H1 (cell line): ENCODE measurements at regions not wholly inside any gene's neighbourhood (a gene's known extent, or its start where the extent isn't known, plus 50 kb on each side); places are given as distances from the start of the nearest gene placed in this dataset.

Experiments
- CTCF ChIA-PET: fragments of 300-600 bp; sonication (Branson Sonifier 250); formaldehyde crosslinking; loops from one replicate; lab custom pipeline; 2021; ENCODE audit not compliant: partially characterized antibody; lab: Charles Lee
- POLR2A ChIA-PET: fragments of 300-600 bp; sonication (Branson Sonifier 250); formaldehyde crosslinking; loops from one replicate; lab custom pipeline; 2021; ENCODE audit warnings: inconsistent platforms; ENCODE audit not compliant: partially characterized antibody; lab: Charles Lee
- DNase-seq, 2 experiments: peaks; one replicate each; pipeline versions ENCODE4 v3.0.0 to v3.0.0-alpha.2; 2010 to 2022; ENCODE audit warnings: low spot score in 2 of 2, low read depth in 1 of 2, mixed read lengths in 1 of 2
- FAIRE-seq: peaks from 2 replicates; lab custom pipeline; 2011; peaks lifted over from hg19 to GRCh38; lab: Jason Lieb, UNC
- H2AFZ ChIP-seq: 2 replicates; pipeline ENCODE4 v1.8.1; 2012; ENCODE audit warnings: low read length, inconsistent platforms
- H2AK5ac ChIP-seq: 2 replicates; pipeline ENCODE4 v1.6.1; 2013; ENCODE audit warnings: low read depth, low read length
- H2BK120ac ChIP-seq: replicated peaks from 2 replicates; pipeline ENCODE3; 2013; ENCODE audit warnings: low read depth, low read length, inconsistent platforms
- H2BK12ac ChIP-seq: 2 replicates; pipeline ENCODE4 v1.6.1; 2013; ENCODE audit warnings: low read depth, low read length
- H2BK15ac ChIP-seq: 2 replicates; pipeline ENCODE4 v1.6.1; 2013; ENCODE audit warnings: low read length
- H2BK20ac ChIP-seq: 2 replicates; pipeline ENCODE4 v1.6.1; 2013; ENCODE audit warnings: low read length
- H2BK5ac ChIP-seq: 2 replicates; pipeline ENCODE4 v1.6.1; 2013; ENCODE audit warnings: low read depth, low read length
- H3K14ac ChIP-seq: 2 replicates; pipeline ENCODE4 v1.6.1; 2013; ENCODE audit warnings: inconsistent platforms; ENCODE audit not compliant: insufficient read length
- H3K18ac ChIP-seq: 2 replicates; pipeline ENCODE4 v1.6.1; 2013; ENCODE audit warnings: low read length; ENCODE audit errors: extremely low read depth
- H3K23ac ChIP-seq: 2 replicates; pipeline ENCODE4 v1.6.1; 2013; ENCODE audit warnings: inconsistent platforms; ENCODE audit not compliant: insufficient read length
- H3K23me2 ChIP-seq: 2 replicates; pipeline ENCODE4 v1.6.1; 2013; ENCODE audit warnings: low read depth, low read length
- H3K27ac ChIP-seq: 2 replicates; pipeline ENCODE4 v1.6.1; 2011; ENCODE audit warnings: low read depth, low read length, inconsistent platforms
- H3K27me3 ChIP-seq, 4 experiments: replicated peaks in 1 of 4; 1 replicate in 1 of 4; 2 replicates in 3 of 4; pipeline versions ENCODE4 v1.6.1 to v1.8.1; 2011 to 2013; ENCODE audit warnings: low read length in 3 of 4, mild to moderate bottlenecking in 3 of 4, inconsistent platforms in 2 of 4, mixed read lengths in 2 of 4, moderate library complexity in 1 of 4; ENCODE audit not compliant: control insufficient read depth in 3 of 4, insufficient read depth in 3 of 4; ENCODE audit errors: extremely low read depth in 1 of 4
- H3K36me3 ChIP-seq, 4 experiments: 2 replicates each; pipeline versions ENCODE4 v1.6.1 to v1.8.1; 2011 to 2013; ENCODE audit warnings: mild to moderate bottlenecking in 4 of 4, low read length in 3 of 4, moderate library complexity in 2 of 4, control low read depth in 1 of 4, inconsistent platforms in 1 of 4; ENCODE audit not compliant: insufficient read depth in 4 of 4, control insufficient read depth in 2 of 4
- H3K4ac ChIP-seq: replicated peaks from 2 replicates; pipeline ENCODE3; 2013; ENCODE audit warnings: low read length, low read depth, mixed read lengths, inconsistent platforms; ENCODE audit not compliant: insufficient read length
- H3K4me1 ChIP-seq, 4 experiments: replicated peaks in 1 of 4; 1 replicate in 1 of 4; 2 replicates in 3 of 4; pipeline versions ENCODE4 v1.6.1 to v1.8.1; 2011 to 2013; ENCODE audit warnings: low read length in 3 of 4, inconsistent platforms in 2 of 4, mixed read lengths in 1 of 4; ENCODE audit not compliant: insufficient read depth in 4 of 4, control insufficient read depth in 3 of 4
- H3K4me2 ChIP-seq, 2 experiments: 2 replicates each; pipeline versions ENCODE4 v1.6.1 to v1.8.1; 2011 to 2013; ENCODE audit warnings: low read depth in 2 of 2, low read length in 2 of 2, control low read depth in 1 of 2, inconsistent platforms in 1 of 2, mild to moderate bottlenecking in 1 of 2; ENCODE audit not compliant: insufficient read depth in 1 of 2
- H3K4me3 ChIP-seq, 4 experiments: fragments of 200-600, 300-600 bp in 1 of 4; sonication (generic), shearing (Covaris generic), sonication (Bioruptor Twin) in 1 of 4; 2 replicates each; pipeline versions ENCODE4 v1.5.1 to v1.8.1; 2011 to 2016; ENCODE audit warnings: low read length in 4 of 4, low read depth in 3 of 4, control low read depth in 2 of 4, inconsistent platforms in 2 of 4, mild to moderate bottlenecking in 2 of 4, mixed read lengths in 1 of 4, moderate library complexity in 1 of 4; ENCODE audit not compliant: insufficient read depth in 2 of 4; ENCODE audit errors: extremely low read depth in 1 of 4
- H3K56ac ChIP-seq: replicated peaks from 2 replicates; pipeline ENCODE3; 2013; ENCODE audit warnings: low read depth, mild to moderate bottlenecking, mixed read lengths, low read length, inconsistent platforms; ENCODE audit not compliant: insufficient read length
- H3K79me1 ChIP-seq: 2 replicates; pipeline ENCODE4 v1.6.1; 2013; ENCODE audit warnings: low read depth, low read length, control low read depth
- H3K79me2 ChIP-seq, 2 experiments: 2 replicates each; pipeline versions ENCODE4 v1.6.1 to v1.8.1; 2012 to 2013; ENCODE audit warnings: low read length in 2 of 2, mild to moderate bottlenecking in 2 of 2, inconsistent platforms in 1 of 2; ENCODE audit not compliant: insufficient read depth in 2 of 2, control insufficient read depth in 1 of 2
- H3K9ac ChIP-seq, 4 experiments: replicated peaks in 1 of 4; 1 replicate in 1 of 4; 2 replicates in 3 of 4; pipeline versions ENCODE4 v1.6.1 to v1.8.1; 2011 to 2013; ENCODE audit warnings: low read depth in 3 of 4, low read length in 3 of 4, control low read depth in 2 of 4, mild to moderate bottlenecking in 2 of 4, moderate library complexity in 2 of 4, inconsistent platforms in 1 of 4; ENCODE audit errors: extremely low read depth in 1 of 4
- H3K9me3 ChIP-seq, 2 experiments: 2 replicates each; pipeline versions ENCODE4 v1.6.1 to v1.8.1; 2012 to 2013; ENCODE audit warnings: mild to moderate bottlenecking in 2 of 2, moderate library complexity in 2 of 2, control low read depth in 1 of 2, inconsistent platforms in 1 of 2, low read depth in 1 of 2, low read length in 1 of 2, mixed read lengths in 1 of 2; ENCODE audit not compliant: insufficient read depth in 2 of 2
- H4K20me1 ChIP-seq, 2 experiments: replicated peaks in 1 of 2; 2 replicates each; pipeline versions ENCODE3 to v1.8.1; 2011 to 2013; ENCODE audit warnings: inconsistent platforms in 2 of 2, low read length in 2 of 2, mild to moderate bottlenecking in 1 of 2; ENCODE audit not compliant: insufficient read depth in 2 of 2, control insufficient read depth in 1 of 2
- H4K5ac ChIP-seq: 2 replicates; pipeline ENCODE4 v1.6.1; 2013; ENCODE audit warnings: low read length, low read depth, mixed read lengths, inconsistent platforms; ENCODE audit not compliant: insufficient read length
- H4K8ac ChIP-seq: 2 replicates; pipeline ENCODE4 v1.8.0; 2013; ENCODE audit warnings: mild to moderate bottlenecking, moderate library complexity, low read length, inconsistent platforms; ENCODE audit not compliant: insufficient read depth; ENCODE audit errors: extremely low read depth
- H4K91ac ChIP-seq: replicated peaks from 2 replicates; pipeline ENCODE3; 2013; ENCODE audit warnings: low read length, mixed read lengths, inconsistent platforms; ENCODE audit not compliant: insufficient read length
- CHD2 ChIP-seq: IDR thresholded peaks from 2 replicates; pipeline ENCODE4 v1.6.1; 2012; ENCODE audit warnings: low read length, improper control_type of control experiment
- EZH2 ChIP-seq: fragments of 200-600 bp; sonication (generic); IDR thresholded peaks from 2 replicates; pipeline ENCODE4 v1.7.1; 2012; ENCODE audit warnings: low read depth, mild to moderate bottlenecking, moderate library complexity, low read length, inconsistent platforms; ENCODE audit not compliant: severe bottlenecking
- PHF8 ChIP-seq: fragments of 200-600 bp; sonication (generic); conservative IDR thresholded peaks from 2 replicates; pipeline ENCODE4 v1.7.1; 2012; ENCODE audit warnings: low read depth, mild to moderate bottlenecking, inconsistent platforms, low read length, moderate library complexity
- RFX5 ChIP-seq: IDR thresholded peaks from 2 replicates; pipeline ENCODE4 v1.6.1; 2011; ENCODE audit warnings: low read depth, low read length, improper control_type of control experiment, borderline replicate concordance
- WGBS, 2 experiments: shearing (Covaris generic) in 1 of 2; methylation state at CpG; one replicate each; pipeline versions ENCODE4 v1.1.6 to v1.1.7; 2013 to 2015; ENCODE audit warnings: low lambda C conversion rate in 2 of 2, mixed read lengths in 2 of 2, inconsistent platforms in 1 of 2, low coverage in 1 of 2, missing lambda C conversion rate in 1 of 2; ENCODE audit not compliant: insufficient replicate concordance in 2 of 2, insufficient coverage in 1 of 2, insufficient read length in 1 of 2; ENCODE audit errors: extremely low coverage in 1 of 2, missing lambda C conversion rate in 1 of 2; 5-methylcytosine and 5-hydroxymethylcytosine counted together

- H3K14ac ChIP-seq = no peak overlapping the region
- H3K23me2 ChIP-seq = no peaks in the 10 kb centered on the region
- H2AK5ac ChIP-seq = no peak overlapping the region
- H3K79me1 ChIP-seq = no peaks in the 10 kb centered on the region
- H2BK5ac ChIP-seq = no peak overlapping the region
- H2BK120ac ChIP-seq = no peak overlapping the region
- no peak overlapping the region for H3K4me3 ChIP-seq
- H3K79me2 ChIP-seq = no peaks in the 10 kb centered on the region
- no peaks in the 10 kb centered on the region for H3K9me3 ChIP-seq
- no peak overlapping the region for H4K8ac ChIP-seq
- no peak overlapping the region for H3K18ac ChIP-seq
- no peak overlapping the region for H2BK12ac ChIP-seq
- 0 out of 2 replicates have a peak overlapping the region, but pooled peaks have one; percentile 45 for H2AFZ ChIP-seq
- FAIRE-seq = peak; percentile 36
- H3K23ac ChIP-seq = no peak overlapping the region
- CTCF ChIA-PET = no interaction called here
- H4K91ac ChIP-seq = no peak overlapping the region
- H4K5ac ChIP-seq = no peak overlapping the region
- WGBS, 2 experiments = 81% methylated on average over 3 of the region's 3 CpGs; no CpG with 5 or more reads in 1 of the 2 experiments
- no peak overlapping the region for H3K27ac ChIP-seq
- H3K9ac ChIP-seq = no peak overlapping the region
- DNase-seq = no peak
- H3K4ac ChIP-seq = peak overlapping the region; percentile 44
- no peak overlapping the region for H3K4me2 ChIP-seq
- H3K56ac ChIP-seq = no peak overlapping the region
- H3K4me1 ChIP-seq = no peaks in the 10 kb centered on the region
- no peak overlapping the region for H2BK20ac ChIP-seq
- H2BK15ac ChIP-seq = no peak overlapping the region; the same call in 1 of the 2 replicates
- H3K27me3 ChIP-seq = no peaks in the 10 kb centered on the region
- no peaks in the 10 kb centered on the region for H3K36me3 ChIP-seq
- POLR2A ChIA-PET = no interaction called here
- no peaks in the 10 kb centered on the region for H4K20me1 ChIP-seq
- TF ChIP-seq CHD2 = no peak
- no peak for TF ChIP-seq EZH2
- TF ChIP-seq RFX5 = no peak
- TF ChIP-seq PHF8 = no peak
Measured at GRCh38 chr12:78725951-78726580, 138.5 kb upstream of the SYT1 start.
